ENCODE measurements at regions not wholly inside any gene's neighbourhood (a gene's known extent, or its start where the extent isn't known, plus 50 kb on each side); places are given as distances from the start of the nearest gene placed in this dataset.
"Not testable (repeated sequence)": the region's sequence is repeated elsewhere in the genome, so short reads cannot be mapped to it uniquely, and the experiment has no call there.

DNA sequence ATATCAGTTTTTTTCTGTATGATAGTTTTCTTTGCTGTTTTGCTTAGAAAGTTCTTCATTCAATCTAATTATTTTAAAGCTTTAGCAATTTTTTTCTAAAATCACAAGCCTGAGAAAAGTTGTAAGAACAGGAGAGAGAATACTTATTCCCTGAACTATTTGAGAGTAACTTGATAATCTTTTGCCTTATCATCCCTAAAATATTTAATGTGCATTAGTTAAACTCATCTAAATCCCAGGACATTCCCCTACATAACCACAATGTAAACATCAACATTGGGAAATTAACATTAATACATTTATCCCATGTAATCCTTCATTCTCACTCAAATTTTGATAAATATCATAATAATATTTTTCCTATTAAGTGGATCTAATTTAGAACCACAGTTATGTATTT, 241.8 kb downstream of the CD109 start:
- intact Hi-C loops (cut with DNase I): no loop called here
- H3K36me3 ChIP-seq: no peaks in the 10 kb centered on the region
- TF ChIP-seq POLR2AphosphoS5 (IDR thresholded peaks at IDR 0.05; ENCODE audit: insufficient read depth in 1 of 2, low read depth in 1 of 2) (no peak), POLR2A (IDR thresholded peaks at IDR 0.05) (no peak), CTCF (IDR thresholded peaks at IDR 0.05) (no peak)
- no peak overlapping the region for H3K4me3 ChIP-seq
- H3K4me1 ChIP-seq: no peaks in the 10 kb centered on the region
- H3K9me3 ChIP-seq: no peaks in the 10 kb centered on the region
- no peak overlapping the region for H3K27ac ChIP-seq
- no peak for DNase-seq (ENCODE audit: extremely low spot score in 2 of 2)
- no peaks in the 10 kb centered on the region for H3K27me3 ChIP-seq

DNA sequence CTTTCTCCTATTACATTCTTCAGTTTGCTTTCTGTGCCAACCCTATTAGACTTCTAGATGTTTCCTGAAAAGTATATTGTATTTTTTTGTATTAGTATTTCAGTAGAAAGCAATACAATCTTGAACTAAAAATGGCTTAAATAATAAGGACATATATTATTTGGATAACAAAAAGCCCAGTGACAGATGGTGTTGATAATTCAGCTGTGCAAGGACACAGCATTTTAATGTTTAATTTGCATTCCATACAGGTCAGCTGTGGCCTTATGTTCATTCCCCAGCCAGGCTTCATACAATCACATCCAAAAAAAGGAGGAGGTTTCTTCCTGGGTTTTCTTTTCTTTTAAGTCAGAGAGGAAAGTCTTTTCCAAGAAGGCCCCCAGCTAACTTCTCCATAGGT, 236.9 kb downstream of the CD109 start:
- no peak for DNase-seq (ENCODE audit: extremely low spot score in 2 of 2)
- no peaks in the 10 kb centered on the region for H3K4me1 ChIP-seq
- intact Hi-C loops (cut with DNase I): no loop called here
- no peaks in the 10 kb centered on the region for H3K27me3 ChIP-seq
- H3K27ac ChIP-seq: no peak overlapping the region
- H3K36me3 ChIP-seq: no peaks in the 10 kb centered on the region
- TF ChIP-seq CTCF (IDR thresholded peaks at IDR 0.05) (no peak), POLR2AphosphoS5 (IDR thresholded peaks at IDR 0.05; ENCODE audit: insufficient read depth in 1 of 2, low read depth in 1 of 2) (no peak), POLR2A (IDR thresholded peaks at IDR 0.05) (no peak)
- H3K9me3 ChIP-seq: no peaks in the 10 kb centered on the region
- H3K4me3 ChIP-seq: no peak overlapping the region

- no peaks in the 10 kb centered on the region for H3K36me3 ChIP-seq
- no peaks in the 10 kb centered on the region for H3K4me1 ChIP-seq
- intact Hi-C loops (cut with DNase I): no loop called here
- H3K27ac ChIP-seq: no peak overlapping the region
- H3K9me3 ChIP-seq: no peaks in the 10 kb centered on the region
- no peaks in the 10 kb centered on the region for H3K27me3 ChIP-seq
- DNase-seq (ENCODE audit: extremely low spot score in 2 of 2): no peak
- TF ChIP-seq POLR2AphosphoS5 (IDR thresholded peaks at IDR 0.05; ENCODE audit: insufficient read depth in 1 of 2, low read depth in 1 of 2): no peak
- TF ChIP-seq POLR2A (IDR thresholded peaks at IDR 0.05): no peak
- no peak for TF ChIP-seq CTCF (IDR thresholded peaks at IDR 0.05)
- no peak overlapping the region for H3K4me3 ChIP-seq
Measured at GRCh38 chr6:73929405-73929804, 233.4 kb downstream of the CD109 start.

GRCh38 chr6:73927421-73927820, 231.4 kb downstream of the CD109 start:
- no peaks in the 10 kb centered on the region for H3K4me1 ChIP-seq
- intact Hi-C loops (cut with DNase I): no loop called here
- no peaks in the 10 kb centered on the region for H3K36me3 ChIP-seq
- no peaks in the 10 kb centered on the region for H3K27me3 ChIP-seq
- DNase-seq (ENCODE audit: extremely low spot score in 2 of 2): no peak
- H3K9me3 ChIP-seq: no peaks in the 10 kb centered on the region
- no peak overlapping the region for H3K4me3 ChIP-seq
- no peak overlapping the region for H3K27ac ChIP-seq
- TF ChIP-seq POLR2AphosphoS5 (IDR thresholded peaks at IDR 0.05; ENCODE audit: insufficient read depth in 1 of 2, low read depth in 1 of 2) (no peak), CTCF (IDR thresholded peaks at IDR 0.05) (no peak), POLR2A (IDR thresholded peaks at IDR 0.05) (no peak)

- H3K36me3 ChIP-seq; intact Hi-C loops (cut with DNase I); H3K27me3 ChIP-seq; H3K4me1 ChIP-seq; H3K27ac ChIP-seq; DNase-seq (ENCODE audit: extremely low spot score in 2 of 2); H3K9me3 ChIP-seq; H3K4me3 ChIP-seq: not testable (repeated sequence)
Measured at GRCh38 chr6:73925703-73926102, 229.7 kb downstream of the CD109 start.

Measured in vagina (tissue), 2 donors.